Renal cortex interstitium (tissue), 11 donors: ENCODE measurements at regions not wholly inside any gene's neighbourhood (a gene's known extent, or its start where the extent isn't known, plus 50 kb on each side); places are given as distances from the start of the nearest gene placed in this dataset.

Source experiments
- DNase-seq, 11 donors: peaks; one replicate each; pipeline ENCODE4 v3.0.0-alpha.2; 2013; ENCODE audit warnings: low read depth in 9 of 11, low spot score in 4 of 11; ENCODE audit errors: extremely low read depth in 1 of 11

GRCh38 chr11:80613655-80614054, 1172.8 kb upstream of the TENM4 start:
- DNase-seq, result no peak

- no peak for DNase-seq
Observed at GRCh38 chr11:80610516-80610915, 1169.7 kb upstream of the TENM4 start.

GRCh38 chr11:80603472-80603871, 1162.6 kb upstream of the TENM4 start:
- no peak for DNase-seq

- no peak for DNase-seq
Observed at GRCh38 chr11:80598905-80599304, 1158.1 kb upstream of the TENM4 start.

GRCh38 chr11:80596291-80596810, 1155.5 kb upstream of the TENM4 start:
- no peak for DNase-seq

GRCh38 chr11:80595011-80595410, 1154.2 kb upstream of the TENM4 start:
- DNase-seq, result no peak

GRCh38 chr11:80593648-80594374, 1153.0 kb upstream of the TENM4 start:
- DNase-seq, result no peak

GRCh38 chr11:80592546-80592945, 1151.7 kb upstream of the TENM4 start:
- no peak for DNase-seq

- no peak for DNase-seq
Observed at GRCh38 chr11:80587906-80588305, 1147.1 kb upstream of the TENM4 start.

GRCh38 chr11:80586464-80586863, 1145.6 kb upstream of the TENM4 start:
- DNase-seq, result no peak

- no peak for DNase-seq
Observed at GRCh38 chr11:80584661-80585060, 1143.8 kb upstream of the TENM4 start.

GRCh38 chr11:80569832-80570231, 1129.0 kb upstream of the TENM4 start:
- no peak for DNase-seq

GRCh38 chr11:80565231-80565630, 1124.4 kb upstream of the TENM4 start:
- DNase-seq, result no peak

- DNase-seq, result no peak
Observed at GRCh38 chr11:80562523-80563125, 1121.8 kb upstream of the TENM4 start.

- DNase-seq, result no peak
Observed at GRCh38 chr11:80559942-80560341, 1119.1 kb upstream of the TENM4 start.

- DNase-seq, result no peak
Observed at GRCh38 chr11:80553565-80553964, 1112.7 kb upstream of the TENM4 start.

GRCh38 chr11:80542704-80543103, 1101.9 kb upstream of the TENM4 start:
- DNase-seq, result no peak

- DNase-seq, result no peak
Observed at GRCh38 chr11:80538040-80538439, 1097.2 kb upstream of the TENM4 start.

- DNase-seq, result no peak
Observed at GRCh38 chr11:80533463-80533862, 1092.6 kb upstream of the TENM4 start.

- DNase-seq, result no peak
Observed at GRCh38 chr11:80532633-80533232, 1091.9 kb upstream of the TENM4 start.
